ENCODE measurements at regions not wholly inside any gene's neighbourhood (a gene's known extent, or its start where the extent isn't known, plus 50 kb on each side); places are given as distances from the start of the nearest gene placed in this dataset.

DNA sequence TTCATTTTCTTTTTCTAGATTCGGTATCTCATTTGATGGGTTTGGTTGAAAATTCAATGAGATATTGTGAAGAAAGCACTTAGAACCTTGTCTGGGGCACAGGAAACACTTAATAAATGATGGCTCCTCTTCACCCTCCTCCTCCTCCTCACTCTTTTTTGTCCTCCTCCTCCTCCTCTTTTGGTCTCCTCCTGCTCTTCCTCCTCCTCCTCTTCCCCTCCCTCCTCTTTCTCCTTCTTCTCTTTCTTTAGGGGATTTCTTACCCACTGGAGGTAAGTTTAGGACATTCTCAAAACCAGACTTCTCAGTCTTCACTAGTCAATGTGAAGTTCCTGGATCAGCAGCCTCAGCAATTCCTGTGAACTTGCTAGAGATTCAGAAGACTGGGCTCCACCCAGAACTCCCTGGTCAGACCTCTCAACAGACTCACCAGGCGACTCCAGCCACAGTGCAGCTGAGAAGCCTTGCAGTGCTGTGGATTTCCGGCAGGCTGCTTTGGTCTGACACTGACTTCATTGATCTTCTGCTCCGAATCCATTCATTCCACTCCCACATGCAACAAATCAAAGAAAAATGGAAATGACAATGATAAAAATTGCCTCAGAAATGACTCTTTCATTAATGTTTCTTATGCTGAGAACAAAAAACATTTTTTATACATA, 368.6 kb upstream of the B3GAT1 start:
- Mint-ChIP-seq H3K4me3 (no peak overlapping the region), H3K9me3 (peaks cover 10% of the 10 kb centered on the region; the same call in 1 of the 2 replicates), H3K4me1 (no peaks in the 10 kb centered on the region), H3K27ac (no peak overlapping the region), H3K36me3 (no peaks in the 10 kb centered on the region), H3K27me3 (ENCODE audit: low read depth) (peaks cover 19% of the 10 kb centered on the region)
- POLR2A ChIA-PET: no interaction called here
- TF ChIP-seq, protein P1, sequence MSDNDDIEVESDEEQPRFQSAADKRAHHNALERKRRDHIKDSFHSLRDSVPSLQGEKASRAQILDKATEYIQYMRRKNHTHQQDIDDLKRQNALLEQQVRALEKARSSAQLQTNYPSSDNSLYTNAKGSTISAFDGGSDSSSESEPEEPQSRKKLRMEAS (CRISPR knock-in tag; IDR thresholded peaks at IDR 0.05): no peak
- TF ChIP-seq, protein P2, sequence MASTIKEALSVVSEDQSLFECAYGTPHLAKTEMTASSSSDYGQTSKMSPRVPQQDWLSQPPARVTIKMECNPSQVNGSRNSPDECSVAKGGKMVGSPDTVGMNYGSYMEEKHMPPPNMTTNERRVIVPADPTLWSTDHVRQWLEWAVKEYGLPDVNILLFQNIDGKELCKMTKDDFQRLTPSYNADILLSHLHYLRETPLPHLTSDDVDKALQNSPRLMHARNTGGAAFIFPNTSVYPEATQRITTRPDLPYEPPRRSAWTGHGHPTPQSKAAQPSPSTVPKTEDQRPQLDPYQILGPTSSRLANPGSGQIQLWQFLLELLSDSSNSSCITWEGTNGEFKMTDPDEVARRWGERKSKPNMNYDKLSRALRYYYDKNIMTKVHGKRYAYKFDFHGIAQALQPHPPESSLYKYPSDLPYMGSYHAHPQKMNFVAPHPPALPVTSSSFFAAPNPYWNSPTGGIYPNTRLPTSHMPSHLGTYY (CRISPR knock-in tag; IDR thresholded peaks at IDR 0.05): no peak
- TF ChIP-seq, protein P3, sequence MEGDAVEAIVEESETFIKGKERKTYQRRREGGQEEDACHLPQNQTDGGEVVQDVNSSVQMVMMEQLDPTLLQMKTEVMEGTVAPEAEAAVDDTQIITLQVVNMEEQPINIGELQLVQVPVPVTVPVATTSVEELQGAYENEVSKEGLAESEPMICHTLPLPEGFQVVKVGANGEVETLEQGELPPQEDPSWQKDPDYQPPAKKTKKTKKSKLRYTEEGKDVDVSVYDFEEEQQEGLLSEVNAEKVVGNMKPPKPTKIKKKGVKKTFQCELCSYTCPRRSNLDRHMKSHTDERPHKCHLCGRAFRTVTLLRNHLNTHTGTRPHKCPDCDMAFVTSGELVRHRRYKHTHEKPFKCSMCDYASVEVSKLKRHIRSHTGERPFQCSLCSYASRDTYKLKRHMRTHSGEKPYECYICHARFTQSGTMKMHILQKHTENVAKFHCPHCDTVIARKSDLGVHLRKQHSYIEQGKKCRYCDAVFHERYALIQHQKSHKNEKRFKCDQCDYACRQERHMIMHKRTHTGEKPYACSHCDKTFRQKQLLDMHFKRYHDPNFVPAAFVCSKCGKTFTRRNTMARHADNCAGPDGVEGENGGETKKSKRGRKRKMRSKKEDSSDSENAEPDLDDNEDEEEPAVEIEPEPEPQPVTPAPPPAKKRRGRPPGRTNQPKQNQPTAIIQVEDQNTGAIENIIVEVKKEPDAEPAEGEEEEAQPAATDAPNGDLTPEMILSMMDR (IDR thresholded peaks at IDR 0.05): no peak
- TF ChIP-seq, protein P4, sequence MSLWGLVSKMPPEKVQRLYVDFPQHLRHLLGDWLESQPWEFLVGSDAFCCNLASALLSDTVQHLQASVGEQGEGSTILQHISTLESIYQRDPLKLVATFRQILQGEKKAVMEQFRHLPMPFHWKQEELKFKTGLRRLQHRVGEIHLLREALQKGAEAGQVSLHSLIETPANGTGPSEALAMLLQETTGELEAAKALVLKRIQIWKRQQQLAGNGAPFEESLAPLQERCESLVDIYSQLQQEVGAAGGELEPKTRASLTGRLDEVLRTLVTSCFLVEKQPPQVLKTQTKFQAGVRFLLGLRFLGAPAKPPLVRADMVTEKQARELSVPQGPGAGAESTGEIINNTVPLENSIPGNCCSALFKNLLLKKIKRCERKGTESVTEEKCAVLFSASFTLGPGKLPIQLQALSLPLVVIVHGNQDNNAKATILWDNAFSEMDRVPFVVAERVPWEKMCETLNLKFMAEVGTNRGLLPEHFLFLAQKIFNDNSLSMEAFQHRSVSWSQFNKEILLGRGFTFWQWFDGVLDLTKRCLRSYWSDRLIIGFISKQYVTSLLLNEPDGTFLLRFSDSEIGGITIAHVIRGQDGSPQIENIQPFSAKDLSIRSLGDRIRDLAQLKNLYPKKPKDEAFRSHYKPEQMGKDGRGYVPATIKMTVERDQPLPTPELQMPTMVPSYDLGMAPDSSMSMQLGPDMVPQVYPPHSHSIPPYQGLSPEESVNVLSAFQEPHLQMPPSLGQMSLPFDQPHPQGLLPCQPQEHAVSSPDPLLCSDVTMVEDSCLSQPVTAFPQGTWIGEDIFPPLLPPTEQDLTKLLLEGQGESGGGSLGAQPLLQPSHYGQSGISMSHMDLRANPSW (CRISPR knock-in tag; conservative IDR thresholded peaks at IDR 0.05; ENCODE audit: low read depth): no peak
- TF ChIP-seq GRHL2 (CRISPR knock-in tag; IDR thresholded peaks at IDR 0.05; ENCODE audit: insufficient replicate concordance, severe bottlenecking) (no peak), ESRRA (CRISPR knock-in tag; IDR thresholded peaks at IDR 0.05; ENCODE audit: borderline replicate concordance) (no peak), ETV6 (CRISPR knock-in tag; IDR thresholded peaks at IDR 0.05) (no peak)
- CTCF ChIA-PET: no interaction called here
- ATAC-seq: no peak
- DNase-seq (ENCODE audit: low spot score): no peak

DNA sequence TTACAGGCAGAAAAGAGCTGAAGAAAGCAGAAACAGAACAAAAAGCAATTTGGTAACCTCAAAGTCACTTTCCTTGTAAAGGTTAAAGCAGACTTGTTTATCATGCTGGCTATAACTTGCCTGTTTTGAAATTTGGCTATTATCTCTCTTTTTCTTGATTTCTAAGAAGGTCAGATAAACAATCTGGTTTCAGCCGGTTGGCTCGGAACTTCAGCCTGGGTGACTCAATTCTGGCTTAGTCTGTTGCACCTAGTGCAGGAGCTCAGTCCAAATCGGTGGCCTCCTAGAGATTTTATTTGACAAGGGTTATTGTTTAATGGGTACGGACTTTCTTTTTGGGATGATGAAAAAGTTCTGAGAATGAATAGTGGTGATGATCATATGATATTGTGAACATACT, 367.1 kb upstream of the B3GAT1 start:
- Mint-ChIP-seq H3K27ac (no peak overlapping the region), H3K36me3 (no peaks in the 10 kb centered on the region), H3K9me3 (peaks cover 10% of the 10 kb centered on the region; the same call in 1 of the 2 replicates), H3K4me3 (no peak overlapping the region), H3K4me1 (no peaks in the 10 kb centered on the region; the same call in 1 of the 2 replicates), H3K27me3 (ENCODE audit: low read depth) (peaks cover 19% of the 10 kb centered on the region)
- DNase-seq (ENCODE audit: low spot score) (no peak), ATAC-seq (no peak)
- ChIA-PET POLR2A (no interaction called here), CTCF (no interaction called here)
- no peak for TF ChIP-seq CREB1 (CRISPR knock-in tag; IDR thresholded peaks at IDR 0.05)
- TF ChIP-seq FOXJ3 (CRISPR knock-in tag; IDR thresholded peaks at IDR 0.05; ENCODE audit: borderline replicate concordance): no peak
- TF ChIP-seq, protein P5, sequence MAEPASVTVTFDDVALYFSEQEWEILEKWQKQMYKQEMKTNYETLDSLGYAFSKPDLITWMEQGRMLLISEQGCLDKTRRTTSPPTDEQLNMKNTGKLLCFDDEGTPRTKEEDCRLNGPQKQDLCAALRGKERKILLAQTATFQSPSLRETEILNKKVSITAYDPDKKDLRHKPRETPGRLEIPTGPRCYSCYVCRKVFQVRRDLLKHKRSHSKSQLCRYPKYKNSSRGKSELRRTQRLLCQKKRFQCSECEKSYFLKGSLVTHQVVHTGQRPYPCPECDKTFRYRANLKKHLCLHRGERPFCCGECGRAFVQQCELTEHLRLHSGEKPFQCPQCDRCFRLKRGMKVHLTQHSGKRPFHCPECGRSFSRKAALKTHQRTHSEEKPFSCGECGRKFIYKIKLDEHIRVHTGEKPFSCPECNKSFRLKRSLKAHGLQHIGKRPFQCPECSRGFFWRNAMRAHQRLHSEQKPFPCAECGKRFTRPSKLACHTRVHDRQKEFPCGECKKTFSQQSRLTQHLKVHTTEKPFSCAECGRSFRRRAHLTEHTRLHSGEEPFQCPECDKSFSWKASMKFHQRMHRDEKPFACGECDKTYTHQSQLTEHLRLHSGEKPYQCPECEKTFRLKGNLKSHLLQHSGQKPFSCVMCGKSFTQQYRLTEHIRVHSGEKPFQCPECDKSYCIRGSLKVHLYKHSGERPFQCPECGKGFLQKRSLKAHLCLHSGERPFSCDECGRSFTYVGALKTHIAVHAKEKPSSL (CRISPR knock-in tag; conservative IDR thresholded peaks at IDR 0.05): no peak
- TF ChIP-seq, protein P6, sequence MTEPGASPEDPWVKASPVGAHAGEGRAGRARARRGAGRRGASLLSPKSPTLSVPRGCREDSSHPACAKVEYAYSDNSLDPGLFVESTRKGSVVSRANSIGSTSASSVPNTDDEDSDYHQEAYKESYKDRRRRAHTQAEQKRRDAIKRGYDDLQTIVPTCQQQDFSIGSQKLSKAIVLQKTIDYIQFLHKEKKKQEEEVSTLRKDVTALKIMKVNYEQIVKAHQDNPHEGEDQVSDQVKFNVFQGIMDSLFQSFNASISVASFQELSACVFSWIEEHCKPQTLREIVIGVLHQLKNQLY (CRISPR knock-in tag; IDR thresholded peaks at IDR 0.05): no peak
- no peak for TF ChIP-seq ZNF138 (CRISPR knock-in tag; conservative IDR thresholded peaks at IDR 0.05)
- no peak for TF ChIP-seq FOXP1 (CRISPR knock-in tag; IDR thresholded peaks at IDR 0.05; ENCODE audit: borderline replicate concordance)
- TF ChIP-seq, protein P7, sequence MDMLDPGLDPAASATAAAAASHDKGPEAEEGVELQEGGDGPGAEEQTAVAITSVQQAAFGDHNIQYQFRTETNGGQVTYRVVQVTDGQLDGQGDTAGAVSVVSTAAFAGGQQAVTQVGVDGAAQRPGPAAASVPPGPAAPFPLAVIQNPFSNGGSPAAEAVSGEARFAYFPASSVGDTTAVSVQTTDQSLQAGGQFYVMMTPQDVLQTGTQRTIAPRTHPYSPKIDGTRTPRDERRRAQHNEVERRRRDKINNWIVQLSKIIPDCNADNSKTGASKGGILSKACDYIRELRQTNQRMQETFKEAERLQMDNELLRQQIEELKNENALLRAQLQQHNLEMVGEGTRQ (CRISPR knock-in tag; IDR thresholded peaks at IDR 0.05): no peak
- TF ChIP-seq, protein P8, sequence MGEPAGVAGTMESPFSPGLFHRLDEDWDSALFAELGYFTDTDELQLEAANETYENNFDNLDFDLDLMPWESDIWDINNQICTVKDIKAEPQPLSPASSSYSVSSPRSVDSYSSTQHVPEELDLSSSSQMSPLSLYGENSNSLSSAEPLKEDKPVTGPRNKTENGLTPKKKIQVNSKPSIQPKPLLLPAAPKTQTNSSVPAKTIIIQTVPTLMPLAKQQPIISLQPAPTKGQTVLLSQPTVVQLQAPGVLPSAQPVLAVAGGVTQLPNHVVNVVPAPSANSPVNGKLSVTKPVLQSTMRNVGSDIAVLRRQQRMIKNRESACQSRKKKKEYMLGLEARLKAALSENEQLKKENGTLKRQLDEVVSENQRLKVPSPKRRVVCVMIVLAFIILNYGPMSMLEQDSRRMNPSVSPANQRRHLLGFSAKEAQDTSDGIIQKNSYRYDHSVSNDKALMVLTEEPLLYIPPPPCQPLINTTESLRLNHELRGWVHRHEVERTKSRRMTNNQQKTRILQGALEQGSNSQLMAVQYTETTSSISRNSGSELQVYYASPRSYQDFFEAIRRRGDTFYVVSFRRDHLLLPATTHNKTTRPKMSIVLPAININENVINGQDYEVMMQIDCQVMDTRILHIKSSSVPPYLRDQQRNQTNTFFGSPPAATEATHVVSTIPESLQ (CRISPR knock-in tag; IDR thresholded peaks at IDR 0.05): no peak
- TF ChIP-seq, protein P9, sequence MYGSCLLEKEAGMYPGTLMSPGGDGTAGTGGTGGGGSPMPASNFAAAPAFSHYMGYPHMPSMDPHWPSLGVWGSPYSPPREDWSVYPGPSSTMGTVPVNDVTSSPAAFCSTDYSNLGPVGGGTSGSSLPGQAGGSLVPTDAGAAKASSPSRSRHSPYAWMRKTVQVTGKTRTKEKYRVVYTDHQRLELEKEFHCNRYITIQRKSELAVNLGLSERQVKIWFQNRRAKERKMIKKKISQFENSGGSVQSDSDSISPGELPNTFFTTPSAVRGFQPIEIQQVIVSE (CRISPR knock-in tag; IDR thresholded peaks at IDR 0.05; ENCODE audit: borderline replicate concordance): no peak
- no peak for TF ChIP-seq SOX15 (CRISPR knock-in tag; IDR thresholded peaks at IDR 0.05)
- no peak for TF ChIP-seq ZNF416 (CRISPR knock-in tag; IDR thresholded peaks at IDR 0.05)
- TF ChIP-seq TP53 (CRISPR knock-in tag; IDR thresholded peaks at IDR 0.05): no peak
- TF ChIP-seq ZNF121 (CRISPR knock-in tag; IDR thresholded peaks at IDR 0.05): no peak
- no peak for TF ChIP-seq ATF1 (CRISPR knock-in tag; IDR thresholded peaks at IDR 0.05)

Data from WTC11 (cell line).